Kidney (tissue), 13 donors: ENCODE measurements at regions not wholly inside any gene's neighbourhood (a gene's known extent, or its start where the extent isn't known, plus 50 kb on each side); places are given as distances from the start of the nearest gene placed in this dataset.

Experiments
- DNase-seq, 5 donors: peaks; one replicate each; pipeline ENCODE4 v3.0.0-alpha.2; 2013 to 2020
- FAIRE-seq: peaks from 2 replicates; lab custom pipeline; 2012; peaks lifted over from hg19 to GRCh38; lab: Jason Lieb, UNC
- H3K27ac ChIP-seq, 2 donors: one replicate each; pipeline ENCODE4 v1.7.0; 2013; ENCODE audit warnings: low read depth in 2 of 2, low read length in 2 of 2, inconsistent platforms in 1 of 2
- H3K27me3 ChIP-seq: one replicate; pipeline ENCODE4 v1.7.1; 2013; ENCODE audit warnings: low read length, inconsistent platforms; ENCODE audit not compliant: control insufficient read depth, insufficient read depth
- H3K36me3 ChIP-seq, 3 donors: one replicate each; pipeline versions ENCODE4 v1.7.0 to v1.7.1; 2013; ENCODE audit warnings: low read length in 3 of 3, control low read depth in 1 of 3, inconsistent platforms in 1 of 3; ENCODE audit not compliant: insufficient read depth in 3 of 3, control insufficient read depth in 2 of 3
- H3K4me1 ChIP-seq, 3 donors: one replicate each; pipeline versions ENCODE4 v1.7.0 to v1.7.1; 2013; ENCODE audit warnings: low read length in 3 of 3, inconsistent platforms in 1 of 3, low read depth in 1 of 3; ENCODE audit not compliant: control insufficient read depth in 2 of 3, insufficient read depth in 2 of 3
- H3K4me3 ChIP-seq, 3 donors: one replicate each; pipeline versions ENCODE4 v1.7.0 to v1.8.1; 2013; ENCODE audit warnings: low read length in 3 of 3, control low read depth in 1 of 3, inconsistent platforms in 1 of 3
- H3K9ac ChIP-seq, 3 donors: one replicate each; pipeline versions ENCODE4 v1.7.0 to v1.7.1; 2013; ENCODE audit warnings: low read length in 3 of 3, control low read depth in 1 of 3, inconsistent platforms in 1 of 3
- H3K9me3 ChIP-seq, 3 donors: one replicate each; pipeline versions ENCODE4 v1.7.0 to v1.7.1; 2013; ENCODE audit warnings: low read length in 3 of 3, control low read depth in 1 of 3, inconsistent platforms in 1 of 3; ENCODE audit not compliant: control insufficient read depth in 2 of 3, insufficient read depth in 1 of 3
- CTCF ChIP-seq: IDR thresholded peaks from 3 replicates; pipeline ENCODE4 v1.5.1; 2012; ENCODE audit warnings: mild to moderate bottlenecking, moderate library complexity, borderline replicate concordance; ENCODE audit not compliant: insufficient read depth; ENCODE audit errors: extremely low read depth
- intact Hi-C: fragments of 100-400 bp; cut with DNase I; formaldehyde crosslinking; loops from one replicate; pipeline ENCODE4 v1.11.1; 2022
- donor health status: control.
- donor health status: control.
- donor health status: control.
- donor health status: control.
- donor health status: control.
- donor health status: DM: yes; HTN: yes; CAD: no.
- donor health status: Normal renal cell carcinoma (clear cell type).

- H3K27ac ChIP-seq, result no peak overlapping the region
- FAIRE-seq (no peak), DNase-seq (peak in 2 of 5 donors; percentile 22 to 28)
- no peaks in the 10 kb centered on the region for H3K27me3 ChIP-seq
- H3K9ac ChIP-seq, result no peak overlapping the region
- no peak for TF ChIP-seq CTCF
- no peaks in the 10 kb centered on the region for H3K36me3 ChIP-seq
- H3K4me1 ChIP-seq, result peaks cover 0 to 9% (median 0%) of the 10 kb centered on the region in 3 donors
- H3K9me3 ChIP-seq, result no peaks in the 10 kb centered on the region
- intact Hi-C loops, result no loop called here
- H3K4me3 ChIP-seq, result no peak overlapping the region
These were observed 128.3 kb downstream of the NSG2 start for GRCh38 chr5:174173766-174174165.

- intact Hi-C loops, result no loop called here
- Histone ChIP-seq H3K4me1 (peaks cover 0 to 9% (median 0%) of the 10 kb centered on the region in 3 donors), H3K27ac (no peak overlapping the region), H3K9ac (no peak overlapping the region), H3K4me3 (no peak overlapping the region), H3K36me3 (no peaks in the 10 kb centered on the region), H3K9me3 (no peaks in the 10 kb centered on the region), H3K27me3 (no peaks in the 10 kb centered on the region)
- no peak for FAIRE-seq
- peak in 1 of 5 donors; percentile 12 for DNase-seq
- TF ChIP-seq CTCF, result no peak
These were observed 130.3 kb downstream of the NSG2 start for GRCh38 chr5:174175716-174176268.

- Histone ChIP-seq H3K9me3 (no peaks in the 10 kb centered on the region), H3K27ac (no peak overlapping the region), H3K4me1 (peaks cover 0 to 9% (median 0%) of the 10 kb centered on the region in 3 donors), H3K27me3 (no peaks in the 10 kb centered on the region), H3K9ac (no peak overlapping the region), H3K4me3 (no peak overlapping the region), H3K36me3 (no peaks in the 10 kb centered on the region)
- DNase-seq (no peak), FAIRE-seq (no peak)
- intact Hi-C loops, result no loop called here
- no peak for TF ChIP-seq CTCF
These were observed 131.0 kb downstream of the NSG2 start for GRCh38 chr5:174176511-174176910.

GRCh38 chr5:174177531-174177930, 132.0 kb downstream of the NSG2 start:
- peaks cover 0 to 9% (median 0%) of the 10 kb centered on the region in 3 donors for H3K4me1 ChIP-seq
- TF ChIP-seq CTCF, result no peak
- DNase-seq, result no peak
- H3K4me3 ChIP-seq, result no peak overlapping the region
- no peak overlapping the region for H3K27ac ChIP-seq
- H3K36me3 ChIP-seq, result no peaks in the 10 kb centered on the region
- no peak overlapping the region for H3K9ac ChIP-seq
- H3K27me3 ChIP-seq, result no peaks in the 10 kb centered on the region
- no peak for FAIRE-seq
- intact Hi-C loops, result no loop called here
- no peaks in the 10 kb centered on the region for H3K9me3 ChIP-seq
